HuH-7 (cell line): ENCODE measurements at regions not wholly inside any gene's neighbourhood (a gene's known extent, or its start where the extent isn't known, plus 50 kb on each side); places are given as distances from the start of the nearest gene placed in this dataset.
"Not testable (repeated sequence)": the region's sequence is repeated elsewhere in the genome, so short reads cannot be mapped to it uniquely, and the experiment has no call there.

Experiments used
- DNase-seq: peaks from one replicate; pipeline ENCODE4 v3.0.0; 2011; ENCODE audit warnings: low spot score

DNA sequence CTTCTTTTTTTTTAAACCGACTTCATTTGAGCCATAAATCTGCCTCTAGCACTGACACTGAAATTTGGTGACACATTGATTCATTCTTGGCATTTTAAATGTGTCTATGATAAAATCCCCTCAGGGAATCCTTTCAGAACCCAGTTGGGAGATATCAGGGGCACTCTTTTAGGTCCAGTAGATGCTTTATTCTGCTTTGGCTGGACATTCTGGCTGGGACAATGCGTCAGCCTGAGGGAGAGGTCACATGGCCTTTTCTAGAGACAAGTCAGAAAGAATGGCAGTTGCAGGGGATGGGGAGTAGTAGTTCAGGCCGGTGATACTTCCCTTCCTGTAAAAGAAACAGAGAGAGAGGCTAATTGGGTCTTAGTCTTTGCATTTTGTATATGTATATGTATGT, 63.1 kb downstream of the TRIM43 start:
- not testable (repeated sequence) for DNase-seq

DNA sequence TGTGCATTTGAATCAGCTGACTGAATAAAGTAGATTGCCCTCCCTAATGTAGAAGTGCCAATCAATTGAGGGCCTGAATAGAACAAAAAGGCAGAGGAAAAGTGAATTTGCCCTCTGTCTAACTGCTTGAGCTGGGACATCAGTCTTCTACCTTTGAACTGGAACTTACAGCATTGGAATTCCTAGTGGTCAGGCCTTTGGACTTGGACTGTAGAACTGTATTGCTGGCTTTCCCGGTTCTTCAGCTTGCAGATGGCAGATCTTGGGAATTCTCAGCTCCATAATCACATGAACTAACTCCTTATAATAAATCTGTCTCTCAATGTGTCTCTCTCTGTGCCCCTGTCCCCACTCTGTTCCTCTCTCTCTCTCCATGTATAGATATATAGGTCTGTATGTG, 64.8 kb downstream of the TRIM43 start:
- DNase-seq, result not testable (repeated sequence)

DNA sequence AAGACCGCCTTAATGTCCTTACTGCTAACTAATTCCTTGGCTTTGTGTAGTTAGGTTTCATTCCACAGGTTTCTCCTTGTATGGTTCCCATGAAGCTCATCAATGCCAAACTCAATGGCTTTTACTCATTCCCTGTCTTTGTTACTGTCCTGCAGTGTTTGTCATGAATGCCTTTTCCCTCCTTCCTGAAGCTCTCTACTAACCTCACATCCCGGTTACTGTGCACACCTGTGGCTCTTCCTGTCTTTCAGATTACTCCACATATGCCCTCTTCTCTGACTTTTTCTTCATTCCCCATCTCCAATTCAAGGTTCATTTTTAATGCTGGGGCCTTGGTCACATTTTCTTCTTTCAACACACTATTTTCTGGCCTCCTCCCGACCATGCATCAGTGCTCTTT, 66.1 kb downstream of the TRIM43 start:
- not testable (repeated sequence) for DNase-seq

DNA sequence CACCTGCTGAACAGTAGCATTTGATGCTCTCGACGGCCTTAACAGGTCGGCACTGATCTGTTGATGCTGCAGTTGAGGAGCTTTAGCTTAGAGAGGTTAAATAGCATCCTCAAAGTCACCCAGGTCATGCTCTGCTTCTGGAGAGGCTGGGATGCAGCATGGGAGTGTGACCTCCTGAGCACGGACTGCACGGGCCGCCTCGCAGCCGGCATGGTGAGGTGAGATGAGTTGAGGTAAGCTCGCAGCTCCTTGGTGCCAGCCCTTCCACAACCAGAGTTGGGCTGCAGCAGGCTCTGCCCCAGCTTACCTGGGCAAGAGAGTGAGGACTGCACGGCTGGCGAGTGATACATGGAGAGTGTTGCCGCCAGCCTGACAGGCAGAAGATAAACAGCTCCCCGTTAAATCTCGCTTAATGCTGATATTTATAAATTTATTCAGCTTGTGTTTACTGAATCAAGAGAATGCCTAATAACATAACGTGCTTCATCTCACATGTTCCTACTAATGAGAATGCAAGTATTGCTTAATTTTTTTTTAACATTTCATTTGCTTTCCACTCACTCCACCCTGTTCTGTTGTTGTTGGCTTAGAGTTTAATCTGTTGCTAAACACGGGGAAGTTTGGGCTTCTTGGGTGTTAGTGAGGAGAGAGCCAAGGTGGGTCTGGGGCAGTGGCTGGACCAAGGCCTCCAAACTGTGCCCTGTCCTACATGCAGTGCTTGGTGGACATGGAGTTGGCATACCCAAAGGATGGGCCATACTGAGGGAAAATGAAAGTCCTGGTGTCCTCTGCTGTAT, 69.2 kb downstream of the TRIM43 start:
- not testable (repeated sequence) for DNase-seq

DNA sequence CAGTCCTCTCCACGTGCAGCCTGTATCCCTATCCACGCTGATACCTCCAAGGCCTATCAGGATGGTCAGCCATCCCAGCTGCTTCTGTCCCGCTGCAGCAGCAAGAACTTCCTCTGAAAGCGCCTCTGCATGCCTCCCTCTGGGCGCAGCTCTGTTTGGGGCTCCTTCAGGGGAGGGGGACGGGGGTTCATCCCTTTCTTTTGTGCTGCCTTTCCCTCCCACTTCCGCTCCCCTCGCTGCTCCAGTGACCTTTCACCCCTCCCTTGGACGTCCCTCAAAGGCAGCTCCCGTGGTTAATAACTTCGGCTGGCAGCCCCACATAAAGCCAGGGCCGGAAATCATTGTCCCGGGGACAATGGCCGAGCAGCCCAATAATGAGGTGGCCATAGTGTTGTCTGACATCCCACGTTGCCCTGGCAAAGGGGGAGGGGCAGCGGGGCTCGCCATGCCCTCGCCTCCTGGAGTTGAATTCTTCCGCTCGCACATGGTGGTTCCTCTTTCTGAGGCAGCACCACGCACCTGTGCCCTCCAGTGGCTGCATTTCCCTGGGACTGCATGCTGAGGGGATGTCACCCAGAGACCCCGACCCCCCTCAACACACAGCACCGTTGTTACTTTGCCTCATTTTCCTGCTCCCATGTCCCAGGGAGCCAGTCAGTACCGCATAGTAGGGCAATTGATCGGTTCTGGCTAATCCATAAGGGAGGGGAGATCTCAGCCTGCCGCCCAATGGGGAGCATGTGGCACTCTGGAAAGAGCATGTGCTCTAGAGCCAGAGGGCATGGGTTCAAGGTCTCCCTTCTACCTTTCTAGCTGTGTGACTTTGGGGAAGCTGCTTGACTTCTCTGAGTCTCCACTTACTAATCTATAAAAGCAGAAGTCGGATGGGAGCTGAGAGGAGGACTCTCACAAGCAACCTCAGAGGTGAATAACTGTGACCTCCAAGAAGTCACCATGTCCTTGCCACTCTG, 72.0 kb downstream of the TRIM43 start:
- DNase-seq, result not testable (repeated sequence)

DNA sequence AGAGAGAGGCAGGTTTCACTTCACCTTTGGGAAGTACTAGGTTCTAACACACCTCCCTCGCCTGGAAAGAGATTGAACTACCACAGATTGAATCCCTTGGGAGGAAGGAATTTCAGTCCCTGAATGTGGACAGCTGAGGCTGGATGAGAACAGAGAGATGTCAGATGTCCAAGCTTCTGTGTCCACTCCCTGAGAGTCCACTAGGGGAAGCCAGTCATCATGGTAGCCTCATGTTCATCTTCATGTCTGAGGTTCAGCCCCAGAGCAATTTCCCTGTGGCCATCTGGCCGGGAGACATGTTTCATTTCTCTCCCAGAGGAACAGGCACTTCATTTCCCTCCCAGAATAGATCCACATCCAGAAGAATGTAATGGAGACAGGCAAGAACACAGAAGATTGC, 74.8 kb downstream of the TRIM43 start:
- not testable (repeated sequence) for DNase-seq

DNA sequence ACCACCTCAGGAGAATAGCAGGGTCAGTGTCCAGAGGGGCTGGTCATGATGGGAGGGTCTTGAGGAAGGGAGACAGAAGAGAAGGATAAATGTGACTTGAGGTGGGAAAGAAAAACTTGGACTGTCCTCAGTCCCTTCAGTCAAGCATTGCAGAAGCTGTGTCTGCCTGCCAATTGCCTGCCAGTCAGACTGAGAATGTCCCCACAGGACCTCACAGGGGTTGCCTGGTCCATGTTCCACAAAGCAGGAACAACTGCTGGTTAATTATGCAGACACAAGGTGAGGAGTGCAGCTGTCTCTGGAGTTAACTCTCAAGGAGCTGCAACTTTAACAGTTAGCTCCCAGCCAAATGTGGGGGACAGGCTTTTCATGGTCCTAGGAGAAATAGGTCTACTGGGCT, 75.7 kb downstream of the TRIM43 start:
- no peak for DNase-seq

DNA sequence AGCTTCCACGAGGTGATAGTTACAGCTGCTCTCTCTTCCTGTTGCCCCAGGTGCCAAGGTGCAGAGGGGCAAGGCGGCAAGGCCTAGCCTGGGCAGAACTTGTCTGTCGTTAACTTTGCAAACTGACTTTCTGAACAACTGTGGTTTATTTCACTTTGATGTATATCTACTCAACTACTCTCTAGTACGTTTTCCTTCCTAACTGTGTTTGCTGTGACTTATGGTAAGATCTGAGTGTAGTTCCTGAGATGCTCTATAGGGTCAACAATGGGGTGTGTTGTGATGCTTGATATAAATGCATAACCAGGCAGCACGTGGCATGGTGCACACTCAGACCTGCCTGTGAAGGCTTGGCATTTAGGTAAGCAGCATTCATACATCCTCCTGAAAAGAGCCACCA, 77.1 kb downstream of the TRIM43 start:
- DNase-seq, result not testable (repeated sequence)

DNA sequence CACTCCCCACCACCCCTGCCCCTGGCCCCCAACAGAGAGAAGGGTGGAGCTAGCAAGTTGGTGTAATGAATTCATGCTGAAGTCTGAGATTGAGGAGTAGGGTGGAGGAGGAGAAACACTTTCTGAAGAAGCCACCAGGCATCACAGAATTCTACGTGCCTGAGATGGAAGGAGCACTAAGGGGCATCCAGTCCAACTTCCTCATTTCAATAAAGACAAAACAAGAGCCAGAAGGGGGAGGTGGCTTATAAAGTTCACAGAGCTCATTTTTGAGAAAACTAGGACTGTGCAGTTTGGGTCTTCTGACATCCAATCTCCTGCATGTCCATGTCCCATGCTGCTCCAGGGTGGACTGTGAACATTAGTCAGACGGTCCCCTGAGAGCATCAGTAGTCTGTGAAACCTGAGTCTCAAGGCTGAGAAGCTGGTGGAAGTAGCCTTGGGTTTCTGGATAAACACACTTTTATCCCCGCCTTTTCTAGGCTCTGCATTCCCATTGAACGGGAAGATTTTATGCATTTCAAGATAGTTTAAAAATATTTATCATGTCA, 77.7 kb downstream of the TRIM43 start:
- DNase-seq, result no peak

DNA sequence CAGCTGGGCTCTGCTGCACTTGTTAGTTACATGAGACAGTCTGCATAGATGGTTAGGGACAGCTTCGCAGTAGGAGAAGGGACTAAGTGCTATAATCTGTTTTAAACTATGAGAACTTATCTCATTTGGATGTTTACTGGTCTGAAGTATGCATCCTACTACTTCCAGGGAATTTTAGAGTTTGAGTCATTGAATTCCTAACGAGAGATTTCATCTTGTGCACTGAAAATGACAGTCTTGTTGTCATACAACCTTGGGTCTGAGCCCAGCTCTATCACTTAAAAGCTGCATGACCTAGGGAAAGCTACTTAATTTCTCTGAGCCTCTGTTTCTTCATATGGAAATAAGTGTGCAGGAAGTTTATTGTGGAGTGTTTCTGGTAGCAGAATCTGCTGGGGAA, 78.4 kb downstream of the TRIM43 start:
- no peak for DNase-seq

DNA sequence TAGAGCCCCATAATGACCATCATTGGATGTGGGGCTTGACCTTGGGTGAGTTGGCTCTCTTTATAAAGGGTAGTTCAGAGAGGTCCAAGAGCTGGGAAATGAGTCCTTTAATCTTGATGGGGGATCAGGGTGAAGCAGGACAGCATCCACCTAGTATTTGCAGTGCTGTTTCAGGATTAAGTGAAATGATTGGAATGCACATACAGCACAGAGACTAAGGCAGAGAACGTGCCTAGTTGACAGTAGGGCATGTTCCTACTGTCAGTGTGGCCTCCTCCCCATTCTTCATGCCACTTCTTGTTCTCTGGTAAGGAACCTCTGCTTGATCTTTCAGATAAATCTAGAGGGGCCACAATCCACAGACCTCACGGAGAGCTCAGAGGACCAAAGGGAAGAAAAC, 78.9 kb downstream of the TRIM43 start:
- DNase-seq, result no peak

DNA sequence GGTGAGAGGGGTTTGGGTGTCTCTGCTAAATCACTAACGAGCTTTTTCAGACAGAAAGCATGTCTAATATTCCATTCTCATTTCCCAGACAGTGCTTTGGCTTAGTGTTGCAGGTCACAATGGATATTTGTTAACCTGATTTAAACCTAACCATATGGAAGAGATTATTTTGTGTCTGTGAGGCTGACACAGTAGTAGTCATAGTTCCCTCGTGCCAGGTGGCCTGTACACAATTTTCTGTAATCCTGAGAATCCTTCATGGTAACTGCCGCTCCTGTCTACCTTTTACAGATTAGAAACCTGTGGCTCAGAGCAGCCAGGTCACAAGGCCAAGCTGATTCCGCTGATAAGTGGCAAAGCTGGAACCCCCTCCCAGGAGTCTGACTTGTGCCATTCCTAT, 79.4 kb downstream of the TRIM43 start:
- DNase-seq, result not testable (repeated sequence)

DNA sequence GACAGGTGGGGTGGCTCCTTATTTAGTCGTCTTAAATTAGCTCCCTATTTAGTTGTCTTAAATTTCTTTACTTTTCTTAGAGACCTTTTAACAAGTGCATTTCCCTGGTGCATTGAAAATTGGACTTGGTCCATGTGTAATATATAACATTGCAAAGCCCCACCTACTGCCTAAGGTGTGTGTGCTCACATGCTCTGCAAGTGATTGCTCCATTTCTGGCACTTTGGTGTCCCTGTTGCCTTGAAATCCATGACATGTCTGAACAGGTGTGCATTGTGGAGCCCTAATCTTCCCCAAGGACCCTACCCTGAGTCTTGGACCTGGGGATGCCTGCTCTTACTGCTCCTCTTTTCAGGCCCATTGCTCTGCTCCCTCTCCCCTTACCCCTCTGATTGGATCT, 80.2 kb downstream of the TRIM43 start:
- DNase-seq, result not testable (repeated sequence)

DNA sequence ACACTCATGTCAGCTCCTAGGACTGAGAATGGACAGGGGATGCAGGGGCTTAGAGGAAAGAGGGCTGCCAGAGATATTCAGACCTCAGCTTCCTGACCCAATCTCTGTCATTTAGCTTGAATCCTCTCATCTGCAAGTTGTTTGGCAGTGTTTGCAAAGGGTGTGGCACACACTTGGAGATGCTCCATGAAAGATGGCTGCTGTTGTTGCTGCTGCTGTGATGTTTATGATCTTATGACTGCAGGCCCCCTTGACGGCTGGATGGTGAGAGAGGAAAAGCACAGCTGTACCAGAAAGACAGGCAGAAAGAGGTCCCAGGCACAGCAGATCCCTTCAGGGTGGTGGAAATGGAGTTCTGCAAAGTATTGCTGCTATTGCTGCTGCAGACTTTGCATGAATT, 80.7 kb downstream of the TRIM43 start:
- DNase-seq, result not testable (repeated sequence)

DNA sequence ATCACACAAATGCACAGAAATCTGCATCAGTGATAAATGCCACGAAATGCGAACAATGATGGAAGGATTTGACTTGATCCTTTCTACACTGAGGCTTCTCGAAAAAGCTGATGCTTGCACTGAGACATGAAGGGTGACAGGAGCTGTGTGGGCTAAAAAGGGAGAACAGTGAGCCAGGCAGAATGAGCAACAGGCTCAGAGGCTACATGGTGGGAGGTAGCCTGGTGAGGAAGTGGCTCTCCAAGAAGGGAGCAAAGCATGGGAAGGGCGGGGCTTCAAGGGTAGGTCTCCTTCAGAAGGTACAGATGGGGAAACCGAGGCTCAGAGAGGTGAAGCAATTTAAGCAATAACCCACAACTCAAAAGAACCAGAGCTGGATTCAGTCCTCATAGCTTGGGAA, 82.4 kb downstream of the TRIM43 start:
- DNase-seq, result no peak

DNA sequence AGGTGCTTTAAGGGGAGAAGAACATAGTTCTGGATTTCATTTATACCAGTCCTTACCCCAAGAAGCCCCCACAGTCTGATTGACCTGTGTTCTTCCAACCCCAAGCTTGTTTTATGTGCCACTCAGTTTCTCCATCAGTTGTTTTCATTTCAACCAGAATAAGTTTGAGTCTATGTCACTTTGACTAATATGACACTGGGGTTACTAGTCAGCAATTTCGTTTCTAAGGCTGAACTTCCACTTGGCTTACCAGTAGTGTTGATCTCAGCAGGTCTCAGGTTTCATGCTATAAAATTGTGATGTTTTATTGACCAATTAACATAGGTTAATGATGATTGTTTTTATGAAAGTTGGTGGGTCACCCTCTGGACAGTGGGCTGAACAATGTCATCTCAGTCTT, 84.8 kb downstream of the TRIM43 start:
- DNase-seq, result not testable (repeated sequence)

DNA sequence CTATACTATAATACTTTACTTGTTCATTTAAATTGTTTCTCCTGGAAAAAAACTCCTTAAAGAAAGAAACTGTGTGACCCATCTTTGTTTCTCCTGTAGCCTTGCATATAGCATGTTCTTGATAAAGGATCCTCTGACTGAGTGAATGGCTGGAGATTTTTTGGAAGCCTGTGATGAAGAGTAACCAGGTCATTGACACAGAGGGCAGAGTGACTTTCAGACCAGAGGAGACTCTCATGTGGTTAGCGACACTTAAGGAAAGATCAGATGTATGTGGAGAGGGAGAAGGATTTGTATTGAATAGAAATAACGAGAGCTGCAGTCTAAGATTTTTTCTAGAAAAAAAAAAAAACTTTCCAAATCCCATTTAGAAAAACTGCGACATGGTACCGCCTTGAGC, 85.5 kb downstream of the TRIM43 start:
- DNase-seq, result no peak

DNA sequence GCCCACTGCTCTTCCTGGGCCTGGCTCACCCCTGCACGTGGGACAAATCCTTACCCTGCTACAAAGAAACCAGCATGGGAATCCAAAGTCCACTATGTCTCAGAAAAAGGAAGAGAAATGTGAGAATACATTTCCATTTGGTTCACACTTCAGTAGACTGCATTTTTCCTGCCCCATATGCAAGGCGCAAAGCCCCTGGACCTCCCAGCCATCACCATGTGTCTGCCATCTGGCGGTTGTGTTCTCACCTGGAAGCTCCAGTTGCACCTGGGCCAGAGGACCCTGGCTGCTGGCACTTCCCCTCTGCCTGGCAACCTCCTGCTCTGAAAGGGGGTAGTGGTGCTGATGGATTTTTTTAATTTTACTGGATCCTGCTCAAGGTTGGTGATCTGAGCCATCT, 86.0 kb downstream of the TRIM43 start:
- DNase-seq, result not testable (repeated sequence)

DNA sequence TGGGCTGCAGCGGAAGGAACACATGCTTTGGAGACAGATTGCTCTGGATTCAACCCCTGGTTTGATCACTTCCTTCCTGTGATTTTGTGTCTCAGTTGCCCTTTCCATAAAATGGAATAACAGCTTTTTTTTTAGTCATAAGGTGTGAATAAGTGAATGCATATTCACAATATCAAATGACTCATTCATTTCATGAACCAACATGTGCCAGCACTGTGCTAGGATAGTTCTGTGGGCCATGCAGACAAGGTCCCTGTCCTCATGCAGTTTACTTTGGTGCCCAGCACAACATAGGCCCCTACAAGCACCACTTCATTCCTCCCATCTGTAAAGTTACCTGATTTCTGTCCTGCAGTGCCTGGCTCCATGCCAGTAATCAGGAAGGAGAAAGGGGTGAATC, 89.4 kb downstream of the TRIM43 start:
- DNase-seq, result not testable (repeated sequence)

DNA sequence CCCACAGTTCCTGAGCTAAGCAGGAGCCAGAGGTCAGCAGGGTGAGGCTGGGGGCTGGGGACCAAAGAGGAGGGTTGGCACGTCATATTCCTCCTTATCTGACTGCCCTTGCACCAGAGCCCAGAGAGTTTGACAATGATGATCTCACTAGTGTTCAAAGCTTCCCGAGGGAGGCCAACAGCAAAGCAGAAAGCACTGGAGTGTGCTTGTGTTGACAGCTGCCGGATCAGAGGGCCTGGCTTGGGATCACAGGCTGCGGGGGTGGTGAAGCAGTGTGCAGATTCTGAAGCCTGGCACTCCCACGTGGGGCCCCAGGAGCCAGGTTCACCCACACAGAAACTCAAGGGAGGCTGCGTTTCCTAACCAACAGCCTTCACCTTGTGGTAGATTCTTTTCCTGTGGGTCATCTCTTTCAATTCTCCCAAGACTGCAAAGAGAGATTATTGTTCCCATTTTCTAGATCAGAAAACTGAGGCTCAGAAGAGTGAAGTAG, 89.8 kb downstream of the TRIM43 start:
- not testable (repeated sequence) for DNase-seq

DNA sequence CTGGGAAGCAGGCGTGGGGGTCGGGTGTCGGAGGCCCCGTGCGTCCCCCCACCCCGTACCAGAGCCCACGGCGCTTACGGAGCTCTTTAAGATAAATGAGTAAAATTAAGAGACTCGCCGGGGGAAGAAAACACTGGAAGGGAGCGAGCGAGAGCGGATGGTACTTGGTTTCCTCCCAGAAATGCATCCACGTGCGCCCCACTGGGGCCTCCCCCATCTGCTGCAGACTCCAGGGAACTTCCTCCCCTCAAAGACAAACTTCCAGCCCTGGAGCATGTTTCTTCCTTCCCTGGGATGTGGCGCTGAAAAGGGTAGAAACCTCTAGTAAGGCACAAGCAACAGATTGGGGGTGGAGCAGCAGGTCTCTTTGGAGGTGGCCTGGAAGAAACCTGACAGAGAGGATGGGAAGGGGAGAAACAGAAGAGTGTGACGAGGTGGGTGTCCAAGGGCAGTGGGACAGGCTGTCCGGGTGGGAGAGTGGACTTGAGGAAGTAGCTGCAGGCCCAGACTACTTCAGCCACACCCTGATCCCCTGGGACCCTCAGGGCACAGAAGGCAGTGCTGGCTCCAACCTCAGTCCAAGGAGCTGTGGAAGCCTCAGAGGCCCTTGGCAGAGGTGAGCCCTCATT, 91.2 kb downstream of the TRIM43 start:
- not testable (repeated sequence) for DNase-seq

DNA sequence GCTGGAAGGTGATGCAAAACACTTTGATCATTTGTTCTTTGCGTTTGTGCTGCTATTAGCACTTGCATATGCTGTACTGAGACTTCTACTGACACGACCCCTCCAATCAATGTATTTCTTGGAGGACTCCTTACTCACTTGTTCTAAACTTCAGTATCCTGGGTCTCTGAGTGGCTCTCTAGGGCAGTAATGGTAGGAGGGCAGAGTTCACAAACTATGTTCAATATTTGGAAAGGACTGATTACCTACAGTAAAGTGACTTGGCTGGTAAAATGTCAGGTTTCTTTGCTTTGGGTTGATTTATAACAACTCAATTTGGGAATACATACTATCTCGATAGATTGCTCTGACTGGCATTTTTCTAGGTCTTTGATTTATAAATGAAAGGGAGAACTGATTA, 93.7 kb downstream of the TRIM43 start:
- no peak for DNase-seq
